Spleen (tissue), 11 donors: ENCODE measurements at regions not wholly inside any gene's neighbourhood (a gene's known extent, or its start where the extent isn't known, plus 50 kb on each side); places are given as distances from the start of the nearest gene placed in this dataset.
"Not testable (repeated sequence)": the region's sequence is repeated elsewhere in the genome, so short reads cannot be mapped to it uniquely, and the experiment has no call there.

Experiments
- DNase-seq: peaks from one replicate; pipeline ENCODE4 v3.0.0-alpha.2; 2020
- H3K27ac ChIP-seq, 8 donors: fragments of 200-600 bp; sonication (generic) in 7 of 8; 1 replicate in 4 of 8; 2 replicates in 4 of 8; pipeline versions ENCODE4 v1.5.0 to v1.8.0; 2016 to 2021; ENCODE audit warnings: inconsistent platforms in 4 of 8, mild to moderate bottlenecking in 4 of 8, moderate library complexity in 1 of 8
- H3K27me3 ChIP-seq, 7 donors: fragments of 200-600 bp; sonication (generic) in 6 of 7; replicated peaks in 1 of 7; 1 replicate in 4 of 7; 2 replicates in 3 of 7; pipeline versions ENCODE4 v1.5.0 to v1.8.0; 2016 to 2021; ENCODE audit warnings: inconsistent platforms in 3 of 7, mild to moderate bottlenecking in 1 of 7
- H3K36me3 ChIP-seq, 6 donors: fragments of 200-600 bp; sonication (generic) in 5 of 6; 1 replicate in 4 of 6; 2 replicates in 2 of 6; pipeline versions ENCODE4 v1.5.0 to v1.8.0; 2016 to 2021; ENCODE audit warnings: inconsistent platforms in 2 of 6
- H3K4me1 ChIP-seq, 6 donors: fragments of 200-600 bp; sonication (generic) in 5 of 6; 1 replicate in 3 of 6; 2 replicates in 3 of 6; pipeline versions ENCODE4 v1.5.0 to v1.8.0; 2016 to 2021; ENCODE audit warnings: inconsistent platforms in 3 of 6
- H3K4me3 ChIP-seq, 8 donors: fragments of 200-600 bp; sonication (generic) in 7 of 8; 1 replicate in 4 of 8; 2 replicates in 4 of 8; pipeline versions ENCODE4 v1.5.0 to v1.8.0; 2016 to 2021; ENCODE audit warnings: inconsistent platforms in 4 of 8, mild to moderate bottlenecking in 4 of 8, moderate library complexity in 2 of 8
- H3K9me3 ChIP-seq, 8 donors: fragments of 200-600 bp; sonication (generic) in 7 of 8; 1 replicate in 4 of 8; 2 replicates in 4 of 8; pipeline versions ENCODE4 v1.5.0 to v1.8.0; 2016 to 2021; ENCODE audit warnings: inconsistent platforms in 4 of 8
- CTCF ChIP-seq, 11 experiments: fragments of 200-600 bp in 7 of 11; fragments of 450-650 bp in 4 of 11; sonication (generic) in 4 of 11; IDR thresholded peaks in 8 of 11; conservative IDR thresholded peaks in 3 of 11; 1 replicate in 7 of 11; 2 replicates in 4 of 11; pipeline versions ENCODE4 v1.4.0 to v1.8.0; 2016 to 2021; ENCODE audit warnings: antibody characterized with exemption in 11 of 11, inconsistent platforms in 4 of 11, mild to moderate bottlenecking in 1 of 11
- POLR2A ChIP-seq, 3 donors: fragments of 450-650 bp; IDR thresholded peaks; one replicate each; pipeline ENCODE4 v1.5.1; 2017; ENCODE audit warnings: antibody characterized with exemption in 3 of 3, mild to moderate bottlenecking in 1 of 3
- POLR2AphosphoS5 ChIP-seq, 3 donors: sonication (generic); formaldehyde crosslinking; IDR thresholded peaks; one replicate each; pipeline ENCODE4 v1.5.1; 2017; ENCODE audit warnings: antibody characterized with exemption in 3 of 3
- WGBS, 5 donors: extraction: QIAGEN DNeasy Blood & Tissue Kit in 3 of 5; methylation state at CpG; one replicate each; pipeline versions ENCODE4 v1.1.5 to v1.1.7; 2013 to 2018; 5-methylcytosine and 5-hydroxymethylcytosine counted together
- intact Hi-C: fragments of 100-400 bp; cut with DNase I; formaldehyde crosslinking; loops from one replicate; pipeline ENCODE4 v1.15.0; 2023; ENCODE audit warnings: low total_unique reads
- donor health status: healthy with polysubstance abuse.
- donor health status: DM: no; HTN: no; CAD: no; lungs with moderate emphysema.
- donor health status: DM: no; HTN: no; CAD: no.
- donor health status: Bipolar disorder and iron deficiency.
- donor health status: healthy.
- donor health status: DM: no; HTN: no; CAD: no.
- donor health status: DM: yes; HTN: yes; CAD: no.

- intact Hi-C loops: no loop called here
- H3K36me3 ChIP-seq: no peaks in the 10 kb centered on the region
- peaks cover 0 to 17% (median 3%) of the 10 kb centered on the region in 8 donors for H3K9me3 ChIP-seq
- DNase-seq: no peak
- TF ChIP-seq CTCF (IDR thresholded peaks at IDR 0.05 in 8 of 11, conservative IDR thresholded peaks at IDR 0.05 in 3 of 11): no peak
- no peak for TF ChIP-seq POLR2A (IDR thresholded peaks at IDR 0.05)
- TF ChIP-seq POLR2AphosphoS5 (IDR thresholded peaks at IDR 0.05): no peak
- peaks cover 0 to 5% (median 0%) of the 10 kb centered on the region in 6 donors for H3K4me1 ChIP-seq
- WGBS, 5 donors: 59 to 80% (median 72%) methylated on average over 2 of the region's 2 CpGs
- H3K27ac ChIP-seq: peak overlapping the region in 4 of 8 donors; percentile 14 to 32 (median 24)
- no peak overlapping the region for H3K4me3 ChIP-seq
- no peaks in the 10 kb centered on the region for H3K27me3 ChIP-seq
Measured at GRCh38 chr10:20551761-20552160, 345.4 kb downstream of the NEBL start.

- intact Hi-C loops: no loop called here
- H3K9me3 ChIP-seq: peaks cover 0 to 18% (median 8%) of the 10 kb centered on the region in 8 donors
- no peak overlapping the region for H3K27ac ChIP-seq
- no peaks in the 10 kb centered on the region for H3K36me3 ChIP-seq
- 62 to 78% (median 75%) methylated on average over 7 of the region's 7 CpGs for WGBS, 5 donors
- TF ChIP-seq POLR2A (IDR thresholded peaks at IDR 0.05) (no peak), CTCF (IDR thresholded peaks at IDR 0.05 in 8 of 11, conservative IDR thresholded peaks at IDR 0.05 in 3 of 11) (no peak), POLR2AphosphoS5 (IDR thresholded peaks at IDR 0.05) (no peak)
- no peaks in the 10 kb centered on the region for H3K4me1 ChIP-seq
- H3K27me3 ChIP-seq: no peaks in the 10 kb centered on the region
- no peak for DNase-seq
- H3K4me3 ChIP-seq: no peak overlapping the region
Measured at GRCh38 chr10:20535897-20536881, 360.9 kb downstream of the NEBL start.

GRCh38 chr10:20531241-20531883 lies 365.7 kb downstream of the NEBL start:
- H3K4me1 ChIP-seq, H3K27me3 ChIP-seq, H3K4me3 ChIP-seq, H3K27ac ChIP-seq, H3K36me3 ChIP-seq, intact Hi-C loops, DNase-seq: not testable (repeated sequence)
- WGBS, 5 donors: 86 to 94% (median 90%) methylated on average over 17 to 20 of the region's 20 CpGs
- H3K9me3 ChIP-seq: peaks cover 0 to 29% (median 8%) of the 10 kb centered on the region in 8 donors

- Histone ChIP-seq H3K4me1 (no peaks in the 10 kb centered on the region), H3K36me3 (no peaks in the 10 kb centered on the region), H3K4me3 (no peak overlapping the region), H3K27me3 (no peaks in the 10 kb centered on the region), H3K27ac (no peak overlapping the region), H3K9me3 (peaks cover 0 to 13% (median 2%) of the 10 kb centered on the region in 8 donors)
- intact Hi-C loops: no loop called here
- DNase-seq: no peak
- TF ChIP-seq POLR2AphosphoS5 (IDR thresholded peaks at IDR 0.05) (no peak), POLR2A (IDR thresholded peaks at IDR 0.05) (no peak), CTCF (IDR thresholded peaks at IDR 0.05 in 8 of 11, conservative IDR thresholded peaks at IDR 0.05 in 3 of 11) (no peak)
- WGBS, 5 donors: 86 to 96% (median 92%) methylated on average over 5 of the region's 5 CpGs
Measured at GRCh38 chr10:20521186-20521585, 375.9 kb downstream of the NEBL start.
